MM.1S (cell line): ENCODE measurements at regions not wholly inside any gene's neighbourhood (a gene's known extent, or its start where the extent isn't known, plus 50 kb on each side); places are given as distances from the start of the nearest gene placed in this dataset.
A peak's percentile ranks its signal among the peaks of the same experiment; 100 is the strongest.

Source experiments
- DNase-seq: peaks from one replicate; pipeline ENCODE4 v3.0.0-alpha.2; 2015
- H2AFZ ChIP-seq: fragments of 300-600 bp; sonication (generic); 2 replicates; pipeline ENCODE4 v1.6.0; 2016; ENCODE audit warnings: antibody characterized with exemption, low read length
- H3F3A ChIP-seq: fragments of 300-600 bp; sonication (generic); 2 replicates; pipeline ENCODE4 v1.6.1; 2016; ENCODE audit warnings: mild to moderate bottlenecking, antibody characterized with exemption, low read length, moderate library complexity, mixed read lengths; ENCODE audit not compliant: insufficient read depth
- H3K27ac ChIP-seq: fragments of 300-600 bp; sonication (generic); 2 replicates; pipeline ENCODE4 v1.5.1; 2016; ENCODE audit warnings: mild to moderate bottlenecking, low read length
- H3K27me3 ChIP-seq: fragments of 300-600 bp; sonication (generic); replicated peaks from 2 replicates; pipeline ENCODE4 v1.6.0; 2016; ENCODE audit warnings: low read length; ENCODE audit not compliant: insufficient read depth
- H3K36me3 ChIP-seq: fragments of 300-600 bp; sonication (generic); replicated peaks from 2 replicates; pipeline ENCODE4 v1.6.1; 2016; ENCODE audit warnings: mild to moderate bottlenecking, low read length, mixed read lengths; ENCODE audit not compliant: insufficient read depth
- H3K4me1 ChIP-seq: fragments of 300-600 bp; sonication (generic); 2 replicates; pipeline ENCODE4 v1.6.1; 2016; ENCODE audit warnings: low read length, mixed read lengths
- H3K4me2 ChIP-seq: fragments of 300-600 bp; sonication (generic); 2 replicates; pipeline ENCODE4 v1.6.0; 2016; ENCODE audit warnings: low read depth, low read length
- H3K4me3 ChIP-seq: fragments of 300-600 bp; sonication (generic); 2 replicates; pipeline ENCODE4 v1.5.1; 2016; ENCODE audit warnings: low read length, mixed read lengths
- H3K79me2 ChIP-seq: fragments of 300-600 bp; sonication (generic); 2 replicates; pipeline ENCODE4 v1.6.1; 2016; ENCODE audit warnings: mixed run types, low read length, mixed read lengths
- H3K9ac ChIP-seq: fragments of 300-600 bp; sonication (generic); 2 replicates; pipeline ENCODE4 v1.6.1; 2016; ENCODE audit warnings: low read length, mixed read lengths
- H3K9me2 ChIP-seq: fragments of 300-600 bp; sonication (generic); replicated peaks from 2 replicates; pipeline ENCODE4 v1.6.1; 2016; ENCODE audit warnings: mild to moderate bottlenecking, low read length, mixed read lengths; ENCODE audit not compliant: insufficient read depth
- H3K9me3 ChIP-seq: fragments of 300-600 bp; sonication (generic); replicated peaks from 2 replicates; pipeline ENCODE4 v1.6.1; 2016; ENCODE audit warnings: mild to moderate bottlenecking, low read length, mixed read lengths; ENCODE audit not compliant: insufficient read depth
- H4K20me1 ChIP-seq: fragments of 300-600 bp; sonication (generic); 2 replicates; pipeline ENCODE4 v1.6.1; 2016; ENCODE audit warnings: mild to moderate bottlenecking, low read length, moderate library complexity, mixed read lengths; ENCODE audit not compliant: insufficient read depth
- EZH2 ChIP-seq: fragments of 300-600 bp; sonication (generic); optimal IDR thresholded peaks from 2 replicates; pipeline ENCODE3; 2017; ENCODE audit warnings: low read depth, mild to moderate bottlenecking, antibody characterized with exemption, low read length, mixed read lengths
- EZH2phosphoT487 ChIP-seq: fragments of 300-600 bp; sonication (generic); IDR thresholded peaks from 2 replicates; pipeline ENCODE4 v1.6.1; 2018; ENCODE audit warnings: antibody characterized with exemption, low read length
- TF ChIP-seq, protein P1 (sequence below): fragments of 300-600 bp; sonication (generic); IDR thresholded peaks from 2 replicates; pipeline ENCODE4 v1.5.1; 2016; ENCODE audit warnings: antibody characterized with exemption, low read length, mixed read lengths

DNA sequence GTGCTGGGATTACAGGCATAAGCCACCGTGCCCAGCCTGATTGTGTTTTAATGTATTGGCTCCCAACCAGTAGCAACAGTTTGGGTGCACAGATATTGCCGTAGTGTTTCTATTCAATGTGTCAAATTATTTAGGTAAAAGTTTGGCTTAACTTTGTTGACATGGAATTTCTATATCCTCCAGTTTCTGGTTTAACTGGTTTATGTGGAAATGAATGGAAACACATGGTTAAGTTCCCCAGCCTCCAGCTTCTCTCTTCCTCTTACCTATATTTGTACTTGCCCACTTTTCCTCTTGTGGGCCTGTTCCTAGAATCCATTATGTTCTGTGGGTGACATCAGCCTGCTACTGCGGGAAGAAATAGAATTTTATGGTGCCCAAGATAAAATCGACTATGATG, 53.9 kb upstream of the ESR1 start:
- no peak overlapping the region for H3K9ac ChIP-seq
- H3K9me2 ChIP-seq = no peaks in the 10 kb centered on the region
- no peak overlapping the region for H3K4me2 ChIP-seq
- no peaks in the 10 kb centered on the region for H3K36me3 ChIP-seq
- no peak for TF ChIP-seq EZH2
- TF ChIP-seq, protein P1, sequence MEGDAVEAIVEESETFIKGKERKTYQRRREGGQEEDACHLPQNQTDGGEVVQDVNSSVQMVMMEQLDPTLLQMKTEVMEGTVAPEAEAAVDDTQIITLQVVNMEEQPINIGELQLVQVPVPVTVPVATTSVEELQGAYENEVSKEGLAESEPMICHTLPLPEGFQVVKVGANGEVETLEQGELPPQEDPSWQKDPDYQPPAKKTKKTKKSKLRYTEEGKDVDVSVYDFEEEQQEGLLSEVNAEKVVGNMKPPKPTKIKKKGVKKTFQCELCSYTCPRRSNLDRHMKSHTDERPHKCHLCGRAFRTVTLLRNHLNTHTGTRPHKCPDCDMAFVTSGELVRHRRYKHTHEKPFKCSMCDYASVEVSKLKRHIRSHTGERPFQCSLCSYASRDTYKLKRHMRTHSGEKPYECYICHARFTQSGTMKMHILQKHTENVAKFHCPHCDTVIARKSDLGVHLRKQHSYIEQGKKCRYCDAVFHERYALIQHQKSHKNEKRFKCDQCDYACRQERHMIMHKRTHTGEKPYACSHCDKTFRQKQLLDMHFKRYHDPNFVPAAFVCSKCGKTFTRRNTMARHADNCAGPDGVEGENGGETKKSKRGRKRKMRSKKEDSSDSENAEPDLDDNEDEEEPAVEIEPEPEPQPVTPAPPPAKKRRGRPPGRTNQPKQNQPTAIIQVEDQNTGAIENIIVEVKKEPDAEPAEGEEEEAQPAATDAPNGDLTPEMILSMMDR = no peak
- TF ChIP-seq EZH2phosphoT487 = no peak
- H3K4me1 ChIP-seq = peaks cover 12% of the 10 kb centered on the region
- H3F3A ChIP-seq = peaks cover 13% of the 10 kb centered on the region
- no peaks in the 10 kb centered on the region for H3K79me2 ChIP-seq
- H4K20me1 ChIP-seq = no peaks in the 10 kb centered on the region
- H3K4me3 ChIP-seq = no peak overlapping the region
- H2AFZ ChIP-seq = no peak overlapping the region
- no peaks in the 10 kb centered on the region for H3K9me3 ChIP-seq
- no peak for DNase-seq
- no peaks in the 10 kb centered on the region for H3K27me3 ChIP-seq
- no peak overlapping the region for H3K27ac ChIP-seq

DNA sequence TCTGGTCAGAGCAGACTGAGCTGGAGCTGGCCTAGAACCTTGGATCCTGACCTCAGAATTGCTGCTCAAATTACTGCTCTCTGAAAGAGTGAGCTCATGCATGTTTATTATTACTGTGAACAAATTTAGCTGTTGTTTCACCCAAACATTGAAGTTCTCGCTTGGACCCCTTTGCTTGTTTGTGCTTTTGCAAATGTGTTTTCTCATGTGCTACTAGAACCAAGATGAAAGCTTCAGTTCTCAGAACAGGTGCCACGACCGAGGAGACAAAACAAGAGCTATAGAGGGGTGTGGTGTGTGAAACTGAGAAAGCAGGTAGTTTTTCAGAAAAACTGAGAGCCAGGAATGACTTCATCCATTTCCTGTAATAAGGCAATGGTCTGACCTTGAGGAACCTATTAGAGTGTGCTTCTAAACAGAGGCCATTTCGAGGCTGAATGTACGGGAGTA, 50.0 kb upstream of the ESR1 start:
- H3K27me3 ChIP-seq = no peaks in the 10 kb centered on the region
- H3K9me3 ChIP-seq = no peaks in the 10 kb centered on the region
- TF ChIP-seq, protein P1 = no peak
- no peak for TF ChIP-seq EZH2
- TF ChIP-seq EZH2phosphoT487 = no peak
- H3K9ac ChIP-seq = peak overlapping the region; percentile 74
- H3K4me1 ChIP-seq = peaks cover 20% of the 10 kb centered on the region
- peaks cover 13% of the 10 kb centered on the region for H3F3A ChIP-seq
- H3K9me2 ChIP-seq = no peaks in the 10 kb centered on the region
- H3K36me3 ChIP-seq = no peaks in the 10 kb centered on the region
- DNase-seq = peak; percentile 87
- no peaks in the 10 kb centered on the region for H3K79me2 ChIP-seq
- H3K27ac ChIP-seq = peak overlapping the region; percentile 99
- H4K20me1 ChIP-seq = no peaks in the 10 kb centered on the region
- peak overlapping the region; percentile 61; the same call in 1 of the 2 replicates for H3K4me2 ChIP-seq
- H3K4me3 ChIP-seq = no peak overlapping the region
- H2AFZ ChIP-seq = no peak overlapping the region
